GM23338 (cell line): ENCODE measurements at regions not wholly inside any gene's neighbourhood (a gene's known extent, or its start where the extent isn't known, plus 50 kb on each side); places are given as distances from the start of the nearest gene placed in this dataset.

Experiments
- ATAC-seq: fragments of 200-7000 bp; cut with Tn5 transposase; 3 replicates; pipeline ENCODE4 v1.9.1; 2020
- DNase-seq: peaks from one replicate; pipeline ENCODE4 v3.0.0-alpha.2; 2015; ENCODE audit warnings: low spot score
- H2AFZ ChIP-seq: fragments of 200-600 bp; sonication (generic); 2 replicates; pipeline ENCODE4 v1.8.0; 2016; ENCODE audit warnings: antibody characterized with exemption, mild to moderate bottlenecking, moderate library complexity
- H3F3A ChIP-seq: fragments of 200-600 bp; sonication (generic); replicated peaks from 2 replicates; pipeline ENCODE4 v1.8.0; 2017; ENCODE audit warnings: antibody characterized with exemption, mixed run types, low read depth
- H3K27ac ChIP-seq: fragments of 200-600 bp; sonication (generic); 2 replicates; pipeline ENCODE4 v1.6.1; 2016; ENCODE audit warnings: low read depth
- H3K27me3 ChIP-seq: fragments of 200-600 bp; sonication (generic); 2 replicates; pipeline ENCODE4 v1.8.0; 2016; ENCODE audit warnings: mild to moderate bottlenecking, mixed run types, moderate library complexity; ENCODE audit not compliant: insufficient read depth
- H3K36me3 ChIP-seq: fragments of 200-600 bp; sonication (generic); 2 replicates; pipeline ENCODE4 v1.8.0; 2016; ENCODE audit warnings: mild to moderate bottlenecking; ENCODE audit not compliant: insufficient read depth
- H3K4me1 ChIP-seq: fragments of 200-600 bp; sonication (generic); 2 replicates; pipeline ENCODE4 v1.8.0; 2016; ENCODE audit warnings: mild to moderate bottlenecking, moderate library complexity; ENCODE audit not compliant: insufficient read depth
- H3K4me2 ChIP-seq: fragments of 200-600 bp; sonication (generic); 2 replicates; pipeline ENCODE4 v1.7.1; 2017; ENCODE audit warnings: mixed run types
- H3K4me3 ChIP-seq: fragments of 200-600 bp; sonication (generic); 2 replicates; pipeline ENCODE4 v1.6.1; 2016; ENCODE audit warnings: mixed run types
- H3K79me2 ChIP-seq: fragments of 200-600 bp; sonication (generic); replicated peaks from 2 replicates; pipeline ENCODE4 v1.8.0; 2017; ENCODE audit warnings: mild to moderate bottlenecking; ENCODE audit not compliant: insufficient read depth
- H3K9me2 ChIP-seq: fragments of 200-600 bp; sonication (generic); 2 replicates; pipeline ENCODE4 v1.8.0; 2017; ENCODE audit not compliant: insufficient read depth
- H4K20me1 ChIP-seq: fragments of 200-600 bp; sonication (generic); replicated peaks from 2 replicates; pipeline ENCODE4 v1.8.0; 2017; ENCODE audit warnings: mild to moderate bottlenecking; ENCODE audit not compliant: insufficient read depth
- H3K27ac Mint-ChIP-seq: 2 replicates; pipeline ENCODE4 v1.8.0; 2020; ENCODE audit warnings: inconsistent platforms, mild to moderate bottlenecking, moderate library complexity, mixed read lengths
- H3K27me3 Mint-ChIP-seq: 3 replicates; pipeline ENCODE4 v1.8.0; 2022; ENCODE audit warnings: low read depth, mild to moderate bottlenecking, moderate library complexity, mixed read lengths, inconsistent platforms; ENCODE audit not compliant: insufficient read depth, poor library complexity
- H3K36me3 Mint-ChIP-seq: 3 replicates; pipeline ENCODE4 v1.8.0; 2021; ENCODE audit warnings: low read depth, mild to moderate bottlenecking, inconsistent platforms, moderate library complexity, mixed read lengths
- H3K4me1 Mint-ChIP-seq: 3 replicates; pipeline ENCODE4 v1.8.0; 2020; ENCODE audit warnings: mild to moderate bottlenecking, inconsistent platforms, mixed read lengths
- H3K4me3 Mint-ChIP-seq: 3 replicates; pipeline ENCODE4 v1.8.0; 2021; ENCODE audit warnings: moderate library complexity, mild to moderate bottlenecking, inconsistent platforms, mixed read lengths
- H3K9me3 Mint-ChIP-seq: 3 replicates; pipeline ENCODE4 v1.8.0; 2020; ENCODE audit warnings: moderate library complexity, mild to moderate bottlenecking, inconsistent platforms, mixed read lengths
- ETS1 ChIP-seq: IDR thresholded peaks from 2 replicates; pipeline ENCODE4 v1.6.1; 2016; ENCODE audit warnings: antibody characterized with exemption
- NANOG ChIP-seq: IDR thresholded peaks from 2 replicates; pipeline ENCODE4 v1.6.1; 2016; ENCODE audit warnings: antibody characterized with exemption, borderline replicate concordance
- REST ChIP-seq: IDR thresholded peaks from one replicate; pipeline ENCODE4 v1.6.1; 2018; ENCODE audit warnings: antibody characterized with exemption; ENCODE audit not compliant: unreplicated experiment
- STAT1 ChIP-seq: IDR thresholded peaks from one replicate; pipeline ENCODE4 v1.6.1; 2016; ENCODE audit warnings: antibody characterized with exemption; ENCODE audit not compliant: unreplicated experiment
- ZNF331 ChIP-seq: fragments of 250-450 bp; sonication (Bioruptor Pico); IDR thresholded peaks from 2 replicates; pipeline ENCODE4 v1.5.0; 2020; ENCODE audit warnings: low read depth, mild to moderate bottlenecking, moderate library complexity
- TF ChIP-seq, protein P1 (sequence below): fragments of 250-450 bp; sonication (Bioruptor Pico); IDR thresholded peaks from 2 replicates; pipeline ENCODE4 v1.5.0; 2020; ENCODE audit warnings: mild to moderate bottlenecking, moderate library complexity
- TF ChIP-seq, protein P2 (sequence below), 2 experiments: fragments of 200-600 bp in 1 of 2; sonication (generic) in 1 of 2; conservative IDR thresholded peaks; 2 replicates each; pipeline versions ENCODE4 v1.5.1 to v1.6.1; 2016 to 2017; ENCODE audit warnings: antibody characterized with exemption in 2 of 2, low read depth in 2 of 2, mild to moderate bottlenecking in 2 of 2, moderate library complexity in 1 of 2

- Histone ChIP-seq H3K4me2 (no peak overlapping the region), H3K27me3 (no peaks in the 10 kb centered on the region), H3K4me3 (no peak overlapping the region), H2AFZ (no peak overlapping the region), H4K20me1 (no peaks in the 10 kb centered on the region), H3K79me2 (no peaks in the 10 kb centered on the region), H3K9me2 (no peaks in the 10 kb centered on the region; the same call in 1 of the 2 replicates), H3K36me3 (no peaks in the 10 kb centered on the region), H3K27ac (no peak overlapping the region), H3K4me1 (no peaks in the 10 kb centered on the region), H3F3A (no peaks in the 10 kb centered on the region)
- H3K36me3 Mint-ChIP-seq: no peaks in the 10 kb centered on the region
- H3K4me3 Mint-ChIP-seq: no peak overlapping the region
- no peak for DNase-seq
- H3K27me3 Mint-ChIP-seq: no peaks in the 10 kb centered on the region
- no peak for ATAC-seq
- no peaks in the 10 kb centered on the region for H3K9me3 Mint-ChIP-seq
- no peak overlapping the region for H3K27ac Mint-ChIP-seq
- TF ChIP-seq, protein P1, sequence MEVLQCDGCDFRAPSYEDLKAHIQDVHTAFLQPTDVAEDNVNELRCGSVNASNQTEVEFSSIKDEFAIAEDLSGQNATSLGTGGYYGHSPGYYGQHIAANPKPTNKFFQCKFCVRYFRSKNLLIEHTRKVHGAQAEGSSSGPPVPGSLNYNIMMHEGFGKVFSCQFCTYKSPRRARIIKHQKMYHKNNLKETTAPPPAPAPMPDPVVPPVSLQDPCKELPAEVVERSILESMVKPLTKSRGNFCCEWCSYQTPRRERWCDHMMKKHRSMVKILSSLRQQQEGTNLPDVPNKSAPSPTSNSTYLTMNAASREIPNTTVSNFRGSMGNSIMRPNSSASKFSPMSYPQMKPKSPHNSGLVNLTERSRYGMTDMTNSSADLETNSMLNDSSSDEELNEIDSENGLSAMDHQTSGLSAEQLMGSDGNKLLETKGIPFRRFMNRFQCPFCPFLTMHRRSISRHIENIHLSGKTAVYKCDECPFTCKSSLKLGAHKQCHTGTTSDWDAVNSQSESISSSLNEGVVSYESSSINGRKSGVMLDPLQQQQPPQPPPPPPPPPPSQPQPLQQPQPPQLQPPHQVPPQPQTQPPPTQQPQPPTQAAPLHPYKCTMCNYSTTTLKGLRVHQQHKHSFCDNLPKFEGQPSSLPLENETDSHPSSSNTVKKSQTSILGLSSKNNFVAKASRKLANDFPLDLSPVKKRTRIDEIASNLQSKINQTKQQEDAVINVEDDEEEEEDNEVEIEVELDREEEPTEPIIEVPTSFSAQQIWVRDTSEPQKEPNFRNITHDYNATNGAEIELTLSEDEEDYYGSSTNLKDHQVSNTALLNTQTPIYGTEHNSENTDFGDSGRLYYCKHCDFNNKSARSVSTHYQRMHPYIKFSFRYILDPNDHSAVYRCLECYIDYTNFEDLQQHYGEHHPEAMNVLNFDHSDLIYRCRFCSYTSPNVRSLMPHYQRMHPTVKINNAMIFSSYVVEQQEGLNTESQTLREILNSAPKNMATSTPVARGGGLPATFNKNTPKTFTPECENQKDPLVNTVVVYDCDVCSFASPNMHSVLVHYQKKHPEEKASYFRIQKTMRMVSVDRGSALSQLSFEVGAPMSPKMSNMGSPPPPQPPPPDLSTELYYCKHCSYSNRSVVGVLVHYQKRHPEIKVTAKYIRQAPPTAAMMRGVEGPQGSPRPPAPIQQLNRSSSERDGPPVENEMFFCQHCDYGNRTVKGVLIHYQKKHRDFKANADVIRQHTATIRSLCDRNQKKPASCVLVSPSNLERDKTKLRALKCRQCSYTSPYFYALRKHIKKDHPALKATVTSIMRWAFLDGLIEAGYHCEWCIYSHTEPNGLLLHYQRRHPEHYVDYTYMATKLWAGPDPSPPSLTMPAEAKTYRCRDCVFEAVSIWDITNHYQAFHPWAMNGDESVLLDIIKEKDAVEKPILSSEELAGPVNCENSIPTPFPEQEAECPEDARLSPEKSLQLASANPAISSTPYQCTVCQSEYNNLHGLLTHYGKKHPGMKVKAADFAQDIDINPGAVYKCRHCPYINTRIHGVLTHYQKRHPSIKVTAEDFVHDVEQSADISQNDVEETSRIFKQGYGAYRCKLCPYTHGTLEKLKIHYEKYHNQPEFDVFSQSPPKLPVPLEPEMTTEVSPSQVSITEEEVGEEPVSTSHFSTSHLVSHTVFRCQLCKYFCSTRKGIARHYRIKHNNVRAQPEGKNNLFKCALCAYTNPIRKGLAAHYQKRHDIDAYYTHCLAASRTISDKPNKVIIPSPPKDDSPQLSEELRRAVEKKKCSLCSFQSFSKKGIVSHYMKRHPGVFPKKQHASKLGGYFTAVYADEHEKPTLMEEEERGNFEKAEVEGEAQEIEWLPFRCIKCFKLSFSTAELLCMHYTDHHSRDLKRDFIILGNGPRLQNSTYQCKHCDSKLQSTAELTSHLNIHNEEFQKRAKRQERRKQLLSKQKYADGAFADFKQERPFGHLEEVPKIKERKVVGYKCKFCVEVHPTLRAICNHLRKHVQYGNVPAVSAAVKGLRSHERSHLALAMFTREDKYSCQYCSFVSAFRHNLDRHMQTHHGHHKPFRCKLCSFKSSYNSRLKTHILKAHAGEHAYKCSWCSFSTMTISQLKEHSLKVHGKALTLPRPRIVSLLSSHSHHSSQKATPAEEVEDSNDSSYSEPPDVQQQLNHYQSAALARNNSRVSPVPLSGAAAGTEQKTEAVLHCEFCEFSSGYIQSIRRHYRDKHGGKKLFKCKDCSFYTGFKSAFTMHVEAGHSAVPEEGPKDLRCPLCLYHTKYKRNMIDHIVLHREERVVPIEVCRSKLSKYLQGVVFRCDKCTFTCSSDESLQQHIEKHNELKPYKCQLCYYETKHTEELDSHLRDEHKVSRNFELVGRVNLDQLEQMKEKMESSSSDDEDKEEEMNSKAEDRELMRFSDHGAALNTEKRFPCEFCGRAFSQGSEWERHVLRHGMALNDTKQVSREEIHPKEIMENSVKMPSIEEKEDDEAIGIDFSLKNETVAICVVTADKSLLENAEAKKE (CRISPR knock-in tag): no peak
- no peak for TF ChIP-seq STAT1
- TF ChIP-seq NANOG: no peak
- TF ChIP-seq ETS1: no peak
- no peak for TF ChIP-seq ZNF331 (CRISPR knock-in tag)
- TF ChIP-seq REST: no peak
- TF ChIP-seq, protein P2, sequence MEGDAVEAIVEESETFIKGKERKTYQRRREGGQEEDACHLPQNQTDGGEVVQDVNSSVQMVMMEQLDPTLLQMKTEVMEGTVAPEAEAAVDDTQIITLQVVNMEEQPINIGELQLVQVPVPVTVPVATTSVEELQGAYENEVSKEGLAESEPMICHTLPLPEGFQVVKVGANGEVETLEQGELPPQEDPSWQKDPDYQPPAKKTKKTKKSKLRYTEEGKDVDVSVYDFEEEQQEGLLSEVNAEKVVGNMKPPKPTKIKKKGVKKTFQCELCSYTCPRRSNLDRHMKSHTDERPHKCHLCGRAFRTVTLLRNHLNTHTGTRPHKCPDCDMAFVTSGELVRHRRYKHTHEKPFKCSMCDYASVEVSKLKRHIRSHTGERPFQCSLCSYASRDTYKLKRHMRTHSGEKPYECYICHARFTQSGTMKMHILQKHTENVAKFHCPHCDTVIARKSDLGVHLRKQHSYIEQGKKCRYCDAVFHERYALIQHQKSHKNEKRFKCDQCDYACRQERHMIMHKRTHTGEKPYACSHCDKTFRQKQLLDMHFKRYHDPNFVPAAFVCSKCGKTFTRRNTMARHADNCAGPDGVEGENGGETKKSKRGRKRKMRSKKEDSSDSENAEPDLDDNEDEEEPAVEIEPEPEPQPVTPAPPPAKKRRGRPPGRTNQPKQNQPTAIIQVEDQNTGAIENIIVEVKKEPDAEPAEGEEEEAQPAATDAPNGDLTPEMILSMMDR (conservative IDR thresholded peaks at IDR 0.05; ENCODE audit: low read depth in 2 of 2): no peak
- no peaks in the 10 kb centered on the region for H3K4me1 Mint-ChIP-seq
Measured at GRCh38 chr3:157776861-157777260, 273.6 kb upstream of the VEPH1 start.
